Endometrium (tissue), 2 donors: ENCODE measurements at regions not wholly inside any gene's neighbourhood (a gene's known extent, or its start where the extent isn't known, plus 50 kb on each side); places are given as distances from the start of the nearest gene placed in this dataset.
"Not testable (repeated sequence)": the region's sequence is repeated elsewhere in the genome, so short reads cannot be mapped to it uniquely, and the experiment has no call there.

Experiments
- FAIRE-seq: peaks from 2 replicates; lab custom pipeline; 2012; peaks lifted over from hg19 to GRCh38; lab: Jason Lieb, UNC
- donor health status: control.
- donor health status: control.

- no peak for FAIRE-seq
Measured at GRCh38 chr13:50608370-50608769, 235.1 kb downstream of the DLEU7 start.

- FAIRE-seq: no peak
Measured at GRCh38 chr13:50609011-50609410, 234.5 kb downstream of the DLEU7 start.

GRCh38 chr13:50610238-50610637, 233.3 kb downstream of the DLEU7 start:
- FAIRE-seq: no peak

- no peak for FAIRE-seq
Measured at GRCh38 chr13:50611117-50611781, 232.2 kb downstream of the DLEU7 start.

- FAIRE-seq: no peak
Measured at GRCh38 chr13:50612717-50613116, 230.8 kb downstream of the DLEU7 start.

GRCh38 chr13:50613356-50613831, 230.1 kb downstream of the DLEU7 start:
- FAIRE-seq: no peak

- no peak for FAIRE-seq
Measured at GRCh38 chr13:50615234-50615633, 228.3 kb downstream of the DLEU7 start.

GRCh38 chr13:50616101-50616500, 227.4 kb downstream of the DLEU7 start:
- no peak for FAIRE-seq

- peak; percentile 93 for FAIRE-seq
Measured at GRCh38 chr13:50617134-50617721, 226.3 kb downstream of the DLEU7 start.

GRCh38 chr13:50618206-50618605, 225.3 kb downstream of the DLEU7 start:
- FAIRE-seq: no peak

GRCh38 chr13:50626101-50626547, 217.4 kb downstream of the DLEU7 start:
- FAIRE-seq: no peak

GRCh38 chr13:50627111-50627510, 216.4 kb downstream of the DLEU7 start:
- FAIRE-seq: no peak

- not testable (repeated sequence) for FAIRE-seq
Measured at GRCh38 chr13:50628512-50628911, 215.0 kb downstream of the DLEU7 start.

- no peak for FAIRE-seq
Measured at GRCh38 chr13:50629497-50629896, 214.0 kb downstream of the DLEU7 start.

- FAIRE-seq: no peak
Measured at GRCh38 chr13:50629966-50630365, 213.5 kb downstream of the DLEU7 start.

- no peak for FAIRE-seq
Measured at GRCh38 chr13:50631041-50631440, 212.5 kb downstream of the DLEU7 start.

GRCh38 chr13:50634339-50634738, 209.2 kb downstream of the DLEU7 start:
- FAIRE-seq: no peak

- FAIRE-seq: no peak
Measured at GRCh38 chr13:50635504-50635903, 208.0 kb downstream of the DLEU7 start.

GRCh38 chr13:50636007-50636704, 207.3 kb downstream of the DLEU7 start:
- no peak for FAIRE-seq

GRCh38 chr13:50643060-50643459, 200.4 kb downstream of the DLEU7 start:
- FAIRE-seq: no peak

GRCh38 chr13:50644081-50644871, 199.2 kb downstream of the DLEU7 start:
- FAIRE-seq: no peak

- no peak for FAIRE-seq
Measured at GRCh38 chr13:50645092-50645491, 198.4 kb downstream of the DLEU7 start.
